GM12874 (cell line): ENCODE measurements at regions not wholly inside any gene's neighbourhood (a gene's known extent, or its start where the extent isn't known, plus 50 kb on each side); places are given as distances from the start of the nearest gene placed in this dataset.

Source experiments
- CTCF ChIP-seq: IDR thresholded peaks from 2 replicates; pipeline ENCODE4 v1.5.1; 2011; ENCODE audit warnings: low read depth, mild to moderate bottlenecking, control low read depth, low read length, moderate library complexity; ENCODE audit not compliant: insufficient read depth

- no peak for TF ChIP-seq CTCF
Observed at GRCh38 chr5:143870362-143870761, 58.4 kb downstream of the HMHB1 start.

GRCh38 chr5:143870871-143871632 lies 59.1 kb downstream of the HMHB1 start:
- TF ChIP-seq CTCF = no peak

- TF ChIP-seq CTCF = no peak
Observed at GRCh38 chr5:143871672-143872071, 59.7 kb downstream of the HMHB1 start.

GRCh38 chr5:143874312-143874711 lies 62.4 kb downstream of the HMHB1 start:
- TF ChIP-seq CTCF = no peak

- TF ChIP-seq CTCF = no peak
Observed at GRCh38 chr5:143877196-143877595, 65.2 kb downstream of the HMHB1 start.

GRCh38 chr5:143878430-143878829 lies 66.5 kb downstream of the HMHB1 start:
- TF ChIP-seq CTCF = no peak

GRCh38 chr5:143879646-143880045 lies 67.7 kb downstream of the HMHB1 start:
- no peak for TF ChIP-seq CTCF

- no peak for TF ChIP-seq CTCF
Observed at GRCh38 chr5:143880178-143880577, 68.2 kb downstream of the HMHB1 start.
